CD4-positive, CD25-positive, alpha-beta regulatory T cell (primary cell): ENCODE measurements at regions not wholly inside any gene's neighbourhood (a gene's known extent, or its start where the extent isn't known, plus 50 kb on each side); places are given as distances from the start of the nearest gene placed in this dataset.
"Not testable (repeated sequence)": the region's sequence is repeated elsewhere in the genome, so short reads cannot be mapped to it uniquely, and the experiment has no call there.

Experiments used
- ATAC-seq, 2 donors: fragments of 150-1000 bp; cut with Tn5 transposase; one replicate each; pipeline ENCODE4 v1.10.0; 2021; ENCODE audit warnings: low read depth in 2 of 2, moderate number of reproducible peaks in 2 of 2, moderate library complexity in 1 of 2
- DNase-seq, 3 donors: peaks; one replicate each; pipeline versions ENCODE4 v3.0.0 to v3.0.0-alpha.2; 2012 to 2022; ENCODE audit warnings: mixed read lengths in 1 of 3
- H3K27ac ChIP-seq: one replicate; pipeline ENCODE4 v1.7.0; 2013; ENCODE audit warnings: mild to moderate bottlenecking, low read length; ENCODE audit not compliant: insufficient read depth, poor library complexity, severe bottlenecking
- H3K27me3 ChIP-seq: one replicate; pipeline ENCODE4 v1.7.0; 2013; ENCODE audit warnings: low read length; ENCODE audit not compliant: control insufficient read depth, insufficient read depth
- H3K36me3 ChIP-seq: one replicate; pipeline ENCODE4 v1.7.0; 2013; ENCODE audit warnings: mild to moderate bottlenecking, low read length, moderate library complexity; ENCODE audit not compliant: control insufficient read depth, insufficient read depth
- H3K4me1 ChIP-seq: 2 replicates; pipeline ENCODE4 v1.7.0; 2013; ENCODE audit warnings: mild to moderate bottlenecking, low read length; ENCODE audit not compliant: insufficient read depth, control insufficient read depth, poor library complexity, severe bottlenecking
- H3K4me3 ChIP-seq: one replicate; pipeline ENCODE4 v1.7.0; 2013; ENCODE audit warnings: low read depth, mild to moderate bottlenecking, low read length, moderate library complexity
- H3K9me3 ChIP-seq, 2 experiments: 1 replicate in 1 of 2; 2 replicates in 1 of 2; pipeline ENCODE4 v1.7.0; 2013; ENCODE audit warnings: low read length in 2 of 2, mild to moderate bottlenecking in 1 of 2, moderate library complexity in 1 of 2; ENCODE audit not compliant: control insufficient read depth in 2 of 2
- H3K27ac Mint-ChIP-seq, 3 donors: one replicate each; pipeline ENCODE4 v1.8.0; 2020 to 2022; ENCODE audit warnings: mild to moderate bottlenecking in 3 of 3, mixed read lengths in 3 of 3, moderate library complexity in 2 of 3
- H3K27me3 Mint-ChIP-seq: one replicate; pipeline ENCODE4 v1.8.0; 2022; ENCODE audit warnings: mild to moderate bottlenecking, mixed read lengths
- H3K36me3 Mint-ChIP-seq: one replicate; pipeline ENCODE4 v1.8.0; 2020; ENCODE audit warnings: mixed read lengths
- H3K4me1 Mint-ChIP-seq, 4 donors: one replicate each; pipeline ENCODE4 v1.8.0; 2020 to 2022; ENCODE audit warnings: mixed read lengths in 4 of 4, mild to moderate bottlenecking in 1 of 4
- H3K4me3 Mint-ChIP-seq, 4 donors: one replicate each; pipeline ENCODE4 v1.8.0; 2020 to 2022; ENCODE audit warnings: mild to moderate bottlenecking in 4 of 4, mixed read lengths in 4 of 4, moderate library complexity in 3 of 4
- H3K9me3 Mint-ChIP-seq, 7 donors: one replicate each; pipeline ENCODE4 v1.8.0; 2020 to 2022; ENCODE audit warnings: mixed read lengths in 7 of 7, mild to moderate bottlenecking in 3 of 7, moderate library complexity in 2 of 7

- Mint-ChIP-seq H3K27ac (no peak overlapping the region), H3K36me3 (no peaks in the 10 kb centered on the region), H3K4me3 (no peak overlapping the region), H3K9me3 (no peaks in the 10 kb centered on the region), H3K27me3 (no peaks in the 10 kb centered on the region), H3K4me1 (no peaks in the 10 kb centered on the region)
- Histone ChIP-seq H3K4me1 (no peaks in the 10 kb centered on the region), H3K4me3 (no peak overlapping the region), H3K27me3 (no peaks in the 10 kb centered on the region), H3K36me3 (no peaks in the 10 kb centered on the region), H3K9me3 (no peaks in the 10 kb centered on the region), H3K27ac (no peak overlapping the region)
- no peak for DNase-seq
- no peak for ATAC-seq
These were observed 173.4 kb upstream of the RAI2 start for GRCh38 chrX:18034504-18034903.

DNA sequence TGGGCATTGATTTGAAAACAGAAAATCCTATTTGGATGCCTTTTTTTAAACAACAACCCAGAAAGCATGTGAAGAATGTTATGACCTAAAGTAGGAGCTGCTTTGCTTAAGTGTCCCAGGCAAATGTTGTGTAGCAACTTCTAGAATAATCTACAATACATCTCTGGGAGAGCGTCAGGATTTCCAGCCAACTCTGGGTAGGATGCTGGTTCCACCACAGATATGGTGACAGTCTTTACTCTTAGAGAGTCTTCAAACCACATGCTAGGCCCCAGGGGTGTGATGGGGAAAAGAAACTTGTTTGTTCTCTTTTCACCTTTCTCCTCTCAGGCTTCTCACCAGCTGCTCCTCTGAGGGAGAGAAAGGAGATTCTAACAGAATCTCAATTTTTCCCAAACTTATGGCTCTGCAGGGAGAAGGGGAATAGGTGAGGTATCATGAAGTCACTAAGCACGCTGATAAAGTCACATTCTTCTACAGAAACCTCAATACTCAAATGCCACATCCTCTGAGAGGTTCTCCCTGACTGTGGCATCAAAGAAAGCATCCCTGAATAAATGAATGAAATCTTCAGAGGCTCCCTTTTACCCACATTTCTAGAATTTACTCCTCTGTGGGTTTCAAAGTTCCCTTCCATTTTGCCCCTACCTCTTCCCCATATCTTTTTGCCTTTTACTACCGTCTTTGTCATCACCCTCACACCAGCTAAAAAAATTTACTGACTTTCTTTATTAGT is 171.6 kb upstream of the RAI2 start:
- H3K27me3 Mint-ChIP-seq = no peaks in the 10 kb centered on the region
- Histone ChIP-seq H3K9me3 (no peaks in the 10 kb centered on the region), H3K27me3 (no peaks in the 10 kb centered on the region), H3K36me3 (no peaks in the 10 kb centered on the region), H3K4me3 (no peak overlapping the region), H3K27ac (no peak overlapping the region), H3K4me1 (no peaks in the 10 kb centered on the region)
- no peaks in the 10 kb centered on the region for H3K4me1 Mint-ChIP-seq
- DNase-seq = no peak
- no peak overlapping the region for H3K4me3 Mint-ChIP-seq
- no peak for ATAC-seq
- no peaks in the 10 kb centered on the region for H3K36me3 Mint-ChIP-seq
- H3K9me3 Mint-ChIP-seq = no peaks in the 10 kb centered on the region
- H3K27ac Mint-ChIP-seq = no peak overlapping the region

GRCh38 chrX:18031726-18032375 is 170.8 kb upstream of the RAI2 start:
- Histone ChIP-seq H3K36me3 (no peaks in the 10 kb centered on the region), H3K4me3 (no peak overlapping the region), H3K27ac (no peak overlapping the region), H3K4me1 (no peaks in the 10 kb centered on the region), H3K9me3 (no peaks in the 10 kb centered on the region), H3K27me3 (no peaks in the 10 kb centered on the region)
- Mint-ChIP-seq H3K9me3 (no peaks in the 10 kb centered on the region), H3K4me1 (no peaks in the 10 kb centered on the region), H3K27me3 (no peaks in the 10 kb centered on the region), H3K27ac (peak overlapping the region in 1 of 3 donors; percentile 35), H3K4me3 (no peak overlapping the region), H3K36me3 (no peaks in the 10 kb centered on the region)
- ATAC-seq (no peak), DNase-seq (no peak)

DNA sequence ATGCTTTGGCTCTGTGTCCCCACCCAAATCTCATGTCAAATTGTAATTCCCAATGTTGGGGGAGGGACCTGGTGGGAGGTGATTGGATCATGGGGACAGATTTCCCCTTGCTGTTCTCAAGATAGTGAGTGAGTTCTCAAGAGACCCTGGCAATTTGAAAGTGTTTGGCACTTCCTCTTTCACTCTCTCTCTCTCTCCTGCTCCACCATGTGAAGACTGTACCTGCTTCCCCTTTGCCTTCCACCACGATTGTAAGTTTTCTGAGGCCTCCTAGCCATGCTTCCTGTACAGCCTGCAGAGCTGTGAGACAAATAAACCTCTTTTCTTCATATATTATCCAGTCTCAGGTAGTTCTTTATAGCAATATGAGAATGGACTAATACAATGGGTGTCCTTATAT is 169.6 kb upstream of the RAI2 start:
- H3K4me3 ChIP-seq, H3K9me3 ChIP-seq, ATAC-seq, H3K4me1 ChIP-seq, H3K4me1 Mint-ChIP-seq, H3K4me3 Mint-ChIP-seq, H3K36me3 Mint-ChIP-seq, DNase-seq, H3K36me3 ChIP-seq, H3K9me3 Mint-ChIP-seq, H3K27me3 Mint-ChIP-seq, H3K27ac ChIP-seq, H3K27ac Mint-ChIP-seq, H3K27me3 ChIP-seq: not testable (repeated sequence)

GRCh38 chrX:18026166-18026565 is 165.1 kb upstream of the RAI2 start:
- DNase-seq (no peak), ATAC-seq (no peak)
- Histone ChIP-seq H3K4me1 (no peaks in the 10 kb centered on the region), H3K27me3 (no peaks in the 10 kb centered on the region), H3K27ac (no peak overlapping the region), H3K4me3 (no peak overlapping the region), H3K9me3 (no peaks in the 10 kb centered on the region), H3K36me3 (no peaks in the 10 kb centered on the region)
- no peak overlapping the region for H3K4me3 Mint-ChIP-seq
- H3K9me3 Mint-ChIP-seq = no peaks in the 10 kb centered on the region
- H3K4me1 Mint-ChIP-seq = no peaks in the 10 kb centered on the region
- H3K36me3 Mint-ChIP-seq = no peaks in the 10 kb centered on the region
- no peaks in the 10 kb centered on the region for H3K27me3 Mint-ChIP-seq
- no peak overlapping the region for H3K27ac Mint-ChIP-seq

GRCh38 chrX:18017411-18017810 is 156.3 kb upstream of the RAI2 start:
- peak overlapping the region in 1 of 3 donors; percentile 90 for H3K27ac Mint-ChIP-seq
- H3K4me3 Mint-ChIP-seq = no peak overlapping the region
- no peaks in the 10 kb centered on the region for H3K4me1 Mint-ChIP-seq
- Histone ChIP-seq H3K4me3 (no peak overlapping the region), H3K27me3 (no peaks in the 10 kb centered on the region), H3K27ac (no peak overlapping the region), H3K9me3 (no peaks in the 10 kb centered on the region), H3K4me1 (no peaks in the 10 kb centered on the region), H3K36me3 (no peaks in the 10 kb centered on the region)
- H3K36me3 Mint-ChIP-seq = no peaks in the 10 kb centered on the region
- DNase-seq (no peak), ATAC-seq (no peak)
- H3K9me3 Mint-ChIP-seq = peaks cover 0 to 2% (median 0%) of the 10 kb centered on the region in 7 donors
- H3K27me3 Mint-ChIP-seq = no peaks in the 10 kb centered on the region

- Histone ChIP-seq H3K36me3 (no peaks in the 10 kb centered on the region), H3K4me3 (no peak overlapping the region), H3K4me1 (no peaks in the 10 kb centered on the region), H3K27me3 (no peaks in the 10 kb centered on the region), H3K9me3 (no peaks in the 10 kb centered on the region), H3K27ac (no peak overlapping the region)
- Mint-ChIP-seq H3K4me3 (no peak overlapping the region), H3K27ac (no peak overlapping the region), H3K36me3 (no peaks in the 10 kb centered on the region), H3K9me3 (peaks cover 0 to 2% (median 0%) of the 10 kb centered on the region in 7 donors), H3K4me1 (no peaks in the 10 kb centered on the region), H3K27me3 (no peaks in the 10 kb centered on the region)
- no peak for ATAC-seq
- DNase-seq = no peak
These were observed 155.8 kb upstream of the RAI2 start for GRCh38 chrX:18016941-18017340.

GRCh38 chrX:18010253-18010652 is 149.2 kb upstream of the RAI2 start:
- H3K27me3 ChIP-seq = no peaks in the 10 kb centered on the region
- Mint-ChIP-seq H3K27ac (no peak overlapping the region), H3K36me3 (no peaks in the 10 kb centered on the region), H3K9me3 (no peaks in the 10 kb centered on the region), H3K27me3 (no peaks in the 10 kb centered on the region), H3K4me3 (no peak overlapping the region), H3K4me1 (no peaks in the 10 kb centered on the region)
- ATAC-seq (no peak), DNase-seq (no peak)
- H3K27ac ChIP-seq = no peak overlapping the region
- H3K9me3 ChIP-seq = no peaks in the 10 kb centered on the region
- no peaks in the 10 kb centered on the region for H3K4me1 ChIP-seq
- H3K36me3 ChIP-seq = no peaks in the 10 kb centered on the region
- no peak overlapping the region for H3K4me3 ChIP-seq
